ENCODE measurements at regions not wholly inside any gene's neighbourhood (a gene's known extent, or its start where the extent isn't known, plus 50 kb on each side); places are given as distances from the start of the nearest gene placed in this dataset.

GRCh38 chr18:61173554-61173953 lies 159.7 kb upstream of the CDH20 start:
- no peak overlapping the region for H3K27ac ChIP-seq
- no peak for DNase-seq
- TF ChIP-seq POLR2A (IDR thresholded peaks at IDR 0.05) = no peak
- no peak for TF ChIP-seq CTCF (IDR thresholded peaks at IDR 0.05)
- H3K4me3 ChIP-seq = no peak overlapping the region
- no peaks in the 10 kb centered on the region for H3K9me3 ChIP-seq
- H3K27me3 ChIP-seq = no peaks in the 10 kb centered on the region
- no peaks in the 10 kb centered on the region for H3K4me1 ChIP-seq
- no peaks in the 10 kb centered on the region for H3K36me3 ChIP-seq

- DNase-seq = no peak
- no peaks in the 10 kb centered on the region for H3K4me1 ChIP-seq
- TF ChIP-seq CTCF (IDR thresholded peaks at IDR 0.05) (no peak), POLR2A (IDR thresholded peaks at IDR 0.05) (no peak)
- no peak overlapping the region for H3K27ac ChIP-seq
- H3K36me3 ChIP-seq = no peaks in the 10 kb centered on the region
- no peak overlapping the region for H3K4me3 ChIP-seq
- no peaks in the 10 kb centered on the region for H3K9me3 ChIP-seq
- H3K27me3 ChIP-seq = no peaks in the 10 kb centered on the region
Observed at GRCh38 chr18:61183798-61184197, 149.4 kb upstream of the CDH20 start.

- Histone ChIP-seq H3K4me1 (no peaks in the 10 kb centered on the region), H3K9me3 (no peaks in the 10 kb centered on the region), H3K4me3 (no peak overlapping the region), H3K27ac (no peak overlapping the region), H3K27me3 (no peaks in the 10 kb centered on the region), H3K36me3 (no peaks in the 10 kb centered on the region)
- TF ChIP-seq POLR2A (IDR thresholded peaks at IDR 0.05) (no peak), CTCF (IDR thresholded peaks at IDR 0.05) (no peak)
- DNase-seq = no peak
Observed at GRCh38 chr18:61187971-61188370, 145.3 kb upstream of the CDH20 start.

GRCh38 chr18:61189376-61189775 lies 143.9 kb upstream of the CDH20 start:
- no peak for DNase-seq
- Histone ChIP-seq H3K4me1 (no peaks in the 10 kb centered on the region), H3K9me3 (no peaks in the 10 kb centered on the region), H3K27me3 (no peaks in the 10 kb centered on the region), H3K4me3 (no peak overlapping the region), H3K27ac (no peak overlapping the region), H3K36me3 (no peaks in the 10 kb centered on the region)
- TF ChIP-seq CTCF (IDR thresholded peaks at IDR 0.05) = no peak

GRCh38 chr18:61194726-61195125 lies 138.5 kb upstream of the CDH20 start:
- DNase-seq = no peak
- no peak for TF ChIP-seq CTCF (IDR thresholded peaks at IDR 0.05)
- no peak for TF ChIP-seq POLR2A (IDR thresholded peaks at IDR 0.05)

GRCh38 chr18:61196750-61197149 lies 136.5 kb upstream of the CDH20 start:
- no peaks in the 10 kb centered on the region for H3K27me3 ChIP-seq
- TF ChIP-seq POLR2A (IDR thresholded peaks at IDR 0.05) (no peak), CTCF (IDR thresholded peaks at IDR 0.05) (no peak)
- H3K4me1 ChIP-seq = no peaks in the 10 kb centered on the region
- no peak for DNase-seq
- no peak overlapping the region for H3K27ac ChIP-seq
- H3K4me3 ChIP-seq = no peak overlapping the region
- no peaks in the 10 kb centered on the region for H3K36me3 ChIP-seq
- H3K9me3 ChIP-seq = no peaks in the 10 kb centered on the region

More at GRCh38 chr18:61194726-61195125, 138.5 kb upstream of the CDH20 start:
- Histone ChIP-seq H3K9me3 (no peaks in the 10 kb centered on the region), H3K36me3 (no peaks in the 10 kb centered on the region), H3K27me3 (no peaks in the 10 kb centered on the region), H3K27ac (no peak overlapping the region), H3K4me1 (no peaks in the 10 kb centered on the region), H3K4me3 (no peak overlapping the region)

Measured in Peyer's patch (tissue), 4 donors.